ENCODE measurements at regions not wholly inside any gene's neighbourhood (a gene's known extent, or its start where the extent isn't known, plus 50 kb on each side); places are given as distances from the start of the nearest gene placed in this dataset.

DNA sequence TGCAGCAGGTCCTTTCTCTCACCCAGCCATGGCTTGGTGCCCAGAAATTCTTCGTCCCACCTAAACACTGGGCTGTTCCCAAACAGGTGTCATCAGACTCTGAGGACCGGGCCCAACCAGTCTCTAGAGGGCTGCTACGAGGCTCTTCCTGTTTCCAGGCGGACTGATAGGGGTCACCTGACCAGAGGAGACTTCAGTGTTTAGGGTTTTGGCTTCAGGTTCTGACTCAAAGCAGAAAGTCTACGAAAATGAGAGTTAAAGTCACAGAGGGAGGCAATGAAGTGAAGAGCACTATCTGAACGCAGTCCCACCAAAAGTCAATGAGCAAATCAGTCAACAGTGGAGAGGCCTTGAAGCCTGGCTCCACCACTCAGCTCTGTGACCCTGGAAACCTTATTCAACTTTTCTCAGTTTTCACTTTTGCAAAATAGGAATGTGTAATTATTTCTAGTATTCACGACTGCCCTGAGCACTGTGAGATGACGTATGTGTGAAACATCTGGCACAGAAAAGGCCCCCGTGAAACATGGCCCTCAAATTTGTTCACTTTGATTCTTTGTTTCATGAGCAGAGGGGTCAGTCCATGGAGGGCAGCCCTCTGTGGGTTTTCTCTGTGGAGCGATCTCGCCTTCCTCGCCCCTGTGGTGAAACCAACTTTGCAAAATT lies 189.9 kb upstream of the PDE1C start:
- no peak overlapping the region for H3K4me3 ChIP-seq (ENCODE audit: low read length)
- no peak for DNase-seq (ENCODE audit: low read depth)
- TF ChIP-seq, protein P1, sequence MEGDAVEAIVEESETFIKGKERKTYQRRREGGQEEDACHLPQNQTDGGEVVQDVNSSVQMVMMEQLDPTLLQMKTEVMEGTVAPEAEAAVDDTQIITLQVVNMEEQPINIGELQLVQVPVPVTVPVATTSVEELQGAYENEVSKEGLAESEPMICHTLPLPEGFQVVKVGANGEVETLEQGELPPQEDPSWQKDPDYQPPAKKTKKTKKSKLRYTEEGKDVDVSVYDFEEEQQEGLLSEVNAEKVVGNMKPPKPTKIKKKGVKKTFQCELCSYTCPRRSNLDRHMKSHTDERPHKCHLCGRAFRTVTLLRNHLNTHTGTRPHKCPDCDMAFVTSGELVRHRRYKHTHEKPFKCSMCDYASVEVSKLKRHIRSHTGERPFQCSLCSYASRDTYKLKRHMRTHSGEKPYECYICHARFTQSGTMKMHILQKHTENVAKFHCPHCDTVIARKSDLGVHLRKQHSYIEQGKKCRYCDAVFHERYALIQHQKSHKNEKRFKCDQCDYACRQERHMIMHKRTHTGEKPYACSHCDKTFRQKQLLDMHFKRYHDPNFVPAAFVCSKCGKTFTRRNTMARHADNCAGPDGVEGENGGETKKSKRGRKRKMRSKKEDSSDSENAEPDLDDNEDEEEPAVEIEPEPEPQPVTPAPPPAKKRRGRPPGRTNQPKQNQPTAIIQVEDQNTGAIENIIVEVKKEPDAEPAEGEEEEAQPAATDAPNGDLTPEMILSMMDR (conservative IDR thresholded peaks at IDR 0.05; ENCODE audit: low read depth, low read length): no peak

DNA sequence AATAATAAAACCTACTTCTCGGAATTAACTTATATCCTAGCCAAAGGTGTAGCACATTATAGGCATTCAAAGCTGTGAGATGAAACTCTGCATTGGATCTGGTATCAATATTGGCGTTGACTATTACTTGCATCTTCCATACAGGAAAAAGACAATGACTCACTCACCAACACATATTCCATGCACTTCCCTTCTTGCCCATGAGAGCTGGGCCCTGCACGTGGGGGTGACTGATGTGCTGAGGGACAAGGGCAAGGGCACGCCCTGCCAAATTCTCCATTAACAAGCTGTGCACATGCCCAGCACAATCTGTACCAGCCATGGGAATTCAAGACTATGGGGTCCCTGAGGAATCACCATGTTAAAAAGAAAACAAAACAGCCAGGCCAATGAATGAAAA lies 188.1 kb upstream of the PDE1C start:
- no peak for DNase-seq (ENCODE audit: low read depth)
- H3K4me3 ChIP-seq (ENCODE audit: low read length): no peak overlapping the region
- TF ChIP-seq, protein P1 (conservative IDR thresholded peaks at IDR 0.05; ENCODE audit: low read depth, low read length): no peak

DNA sequence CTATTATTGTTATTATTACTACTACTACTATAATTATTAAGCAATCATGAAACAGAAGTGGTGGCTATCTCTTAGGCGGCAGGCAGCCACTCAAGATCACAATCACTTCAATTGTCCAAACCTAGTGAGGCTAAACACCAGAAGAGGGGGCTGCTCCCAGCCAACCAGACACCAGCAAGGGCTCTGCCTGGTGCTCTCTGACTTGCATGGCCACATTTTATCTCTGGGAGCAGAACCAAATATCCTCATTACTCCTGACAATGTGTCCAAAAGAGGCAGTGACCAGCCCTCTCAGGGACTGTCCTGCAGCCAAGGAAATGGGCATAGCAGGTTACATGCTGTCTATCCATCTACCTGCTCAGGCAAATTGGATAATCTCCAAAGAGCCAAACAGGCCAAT lies 187.4 kb upstream of the PDE1C start:
- DNase-seq (ENCODE audit: low read depth): no peak
- TF ChIP-seq, protein P1 (conservative IDR thresholded peaks at IDR 0.05; ENCODE audit: low read depth, low read length): no peak
- no peak overlapping the region for H3K4me3 ChIP-seq (ENCODE audit: low read length)

DNA sequence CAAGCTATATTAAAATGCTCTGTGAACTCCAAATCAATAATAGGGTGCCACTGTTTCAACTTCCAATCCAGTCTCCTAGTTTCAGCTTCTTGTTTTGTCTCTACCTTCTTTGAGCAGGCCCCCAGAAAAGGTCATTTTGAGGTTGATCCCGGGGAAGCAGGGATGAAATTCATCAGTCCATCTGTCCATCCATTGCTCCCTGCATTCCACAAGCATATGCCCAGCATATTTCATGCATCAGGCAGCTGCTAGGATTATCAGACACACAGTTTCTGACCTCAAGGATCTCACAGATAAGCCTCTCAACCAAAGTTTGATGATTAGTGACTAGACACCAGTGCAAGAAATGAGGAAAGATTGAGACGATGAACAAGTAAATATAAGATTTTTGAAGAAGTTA lies 186.6 kb upstream of the PDE1C start:
- H3K4me3 ChIP-seq (ENCODE audit: low read length): no peak overlapping the region
- no peak for DNase-seq (ENCODE audit: low read depth)
- TF ChIP-seq, protein P1 (conservative IDR thresholded peaks at IDR 0.05; ENCODE audit: low read depth, low read length): no peak

DNA sequence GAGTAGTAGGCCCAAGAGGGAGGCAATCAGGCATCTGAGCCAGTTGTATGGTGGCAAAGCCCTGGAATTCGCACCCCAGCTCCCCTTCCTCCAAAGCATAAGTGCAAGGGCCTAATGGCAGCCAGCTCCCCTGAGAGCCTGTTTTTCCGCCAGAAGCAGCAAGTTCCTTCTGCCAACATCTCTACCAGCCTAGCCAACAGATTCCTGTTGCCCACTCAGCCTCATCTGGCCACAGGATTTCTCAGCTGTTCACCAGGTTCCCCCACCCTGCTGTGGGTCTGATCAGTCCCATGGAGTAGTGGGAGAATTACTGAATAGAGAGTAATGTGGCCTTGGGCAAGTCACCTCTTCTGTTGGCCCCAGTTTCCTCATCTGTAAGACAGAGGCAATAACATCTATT lies 186.2 kb upstream of the PDE1C start:
- no peak for DNase-seq (ENCODE audit: low read depth)
- H3K4me3 ChIP-seq (ENCODE audit: low read length): no peak overlapping the region
- TF ChIP-seq, protein P1 (conservative IDR thresholded peaks at IDR 0.05; ENCODE audit: low read depth, low read length): no peak

DNA sequence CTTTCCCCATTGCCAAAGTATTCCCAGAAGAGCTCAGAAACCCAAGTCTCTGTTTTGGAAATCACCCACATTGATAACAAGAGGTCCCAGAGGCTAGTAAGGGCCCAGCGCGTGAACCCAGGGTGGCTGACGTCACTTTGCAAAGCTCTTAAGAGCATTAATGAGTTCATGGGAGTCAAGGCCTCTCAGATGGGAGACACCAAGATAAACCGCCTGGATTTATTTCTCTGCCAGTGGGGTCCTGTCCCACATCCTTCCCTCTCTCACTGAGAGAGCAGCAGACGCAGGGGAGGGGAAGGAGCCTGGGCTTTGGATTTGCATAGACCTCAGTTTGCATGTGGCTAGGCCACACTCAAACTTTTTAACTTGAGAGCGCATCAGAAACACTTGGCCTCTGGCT lies 184.8 kb upstream of the PDE1C start:
- TF ChIP-seq, protein P1 (conservative IDR thresholded peaks at IDR 0.05; ENCODE audit: low read depth, low read length): no peak
- peak; percentile 83 for DNase-seq (ENCODE audit: low read depth)
- no peak overlapping the region for H3K4me3 ChIP-seq (ENCODE audit: low read length)

DNA sequence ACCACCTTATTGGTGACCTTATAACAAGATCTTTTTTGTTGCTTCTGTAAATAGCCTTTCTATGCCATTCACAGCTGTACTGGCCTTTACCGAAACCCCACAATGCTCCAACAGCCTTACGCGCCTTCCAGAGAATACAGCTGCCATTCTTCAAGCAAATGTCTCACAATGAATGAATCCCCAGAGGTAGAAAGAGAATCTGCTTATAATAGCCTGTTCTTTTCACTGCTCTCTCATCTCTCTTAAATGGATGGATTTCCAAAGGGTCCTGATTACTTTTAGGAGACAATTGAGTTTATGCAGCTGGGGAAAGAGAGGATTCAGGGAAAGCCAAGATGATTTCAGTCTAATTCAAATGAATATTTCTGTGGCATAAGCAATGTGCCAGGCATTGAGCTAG lies 183.1 kb upstream of the PDE1C start:
- no peak for DNase-seq (ENCODE audit: low read depth)
- H3K4me3 ChIP-seq (ENCODE audit: low read length): no peak overlapping the region
- TF ChIP-seq, protein P1 (conservative IDR thresholded peaks at IDR 0.05; ENCODE audit: low read depth, low read length): no peak

Data from retinal pigment epithelial cell (primary cell).